HuH-7 (cell line): ENCODE measurements at regions not wholly inside any gene's neighbourhood (a gene's known extent, or its start where the extent isn't known, plus 50 kb on each side); places are given as distances from the start of the nearest gene placed in this dataset.

Experiments
- DNase-seq: peaks from one replicate; pipeline ENCODE4 v3.0.0; 2011; ENCODE audit warnings: low spot score

DNA sequence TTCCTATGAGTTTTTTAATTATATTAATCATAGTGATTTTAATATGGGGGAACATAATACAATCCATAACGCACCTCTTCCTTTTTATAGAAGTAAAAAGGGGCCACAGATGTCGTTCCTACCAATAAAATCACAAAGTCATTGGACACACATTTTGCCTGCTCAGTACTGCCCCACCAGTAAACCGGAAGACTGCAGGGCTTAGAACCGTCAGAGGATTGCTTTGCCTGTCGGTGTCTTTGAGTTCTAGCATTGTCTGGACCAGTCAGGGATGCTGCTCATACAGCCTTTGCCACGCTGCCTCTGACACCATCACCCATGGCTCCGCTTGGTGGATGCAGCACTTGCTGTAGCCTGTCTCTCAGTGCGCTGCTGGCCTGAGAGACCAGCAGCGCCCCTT lies 853.6 kb downstream of the C6orf118 start:
- DNase-seq = no peak

DNA sequence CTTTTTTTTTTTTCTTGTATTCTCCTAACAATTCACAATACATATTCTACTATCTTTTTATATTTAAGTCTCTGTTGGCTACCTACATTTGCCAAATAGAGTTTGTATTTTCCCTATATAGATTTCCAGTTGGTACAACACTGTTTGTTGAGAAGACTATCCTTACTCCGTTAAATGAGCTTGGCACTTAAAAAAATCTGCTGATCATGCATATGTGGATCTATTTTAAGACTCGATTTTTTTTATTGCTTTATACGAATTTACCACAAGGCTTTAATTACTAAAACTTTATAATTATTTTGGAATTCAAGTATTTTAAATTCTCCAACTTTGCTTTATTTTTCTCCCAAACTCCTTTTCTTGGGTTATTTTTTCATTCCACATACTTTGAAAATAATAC lies 855.6 kb downstream of the C6orf118 start:
- DNase-seq = no peak

DNA sequence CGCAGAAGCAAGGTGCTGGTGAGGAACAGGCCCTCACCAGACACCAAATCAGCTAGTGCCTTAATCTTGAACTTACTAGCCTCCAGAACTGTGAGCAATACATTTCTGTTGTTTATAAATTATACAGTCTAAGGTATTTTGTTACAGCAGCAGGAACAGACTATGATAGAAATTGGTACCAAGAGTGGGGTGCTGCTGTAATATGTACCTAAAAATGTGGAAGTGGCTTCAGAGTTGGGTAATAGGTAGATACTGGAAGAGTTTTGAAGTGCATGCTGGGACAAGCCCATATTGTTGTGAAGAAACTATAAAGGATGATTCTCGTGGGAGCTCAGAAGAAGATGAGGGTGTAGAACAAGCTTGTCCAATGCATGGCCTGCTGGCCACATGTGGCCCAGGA lies 866.8 kb downstream of the C6orf118 start:
- DNase-seq = no peak

DNA sequence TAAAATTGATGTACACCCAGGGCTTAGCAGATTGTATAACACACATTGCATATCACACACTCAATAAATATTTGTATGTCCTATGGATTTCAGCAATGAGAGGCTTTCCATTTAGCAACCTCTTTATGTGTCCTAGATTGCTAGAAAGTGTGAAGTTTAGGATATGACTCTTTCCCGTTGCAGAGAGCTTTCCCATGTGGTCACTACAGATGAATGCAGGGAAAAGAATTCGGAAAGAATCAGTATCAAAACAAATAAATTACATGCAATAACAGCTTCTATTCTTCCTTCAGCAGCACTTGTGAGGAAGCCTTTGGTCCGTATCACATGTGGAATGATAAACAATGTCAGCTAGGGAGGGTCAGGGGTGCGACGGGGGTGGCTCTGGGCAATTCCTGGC lies 870.1 kb downstream of the C6orf118 start:
- DNase-seq = no peak

DNA sequence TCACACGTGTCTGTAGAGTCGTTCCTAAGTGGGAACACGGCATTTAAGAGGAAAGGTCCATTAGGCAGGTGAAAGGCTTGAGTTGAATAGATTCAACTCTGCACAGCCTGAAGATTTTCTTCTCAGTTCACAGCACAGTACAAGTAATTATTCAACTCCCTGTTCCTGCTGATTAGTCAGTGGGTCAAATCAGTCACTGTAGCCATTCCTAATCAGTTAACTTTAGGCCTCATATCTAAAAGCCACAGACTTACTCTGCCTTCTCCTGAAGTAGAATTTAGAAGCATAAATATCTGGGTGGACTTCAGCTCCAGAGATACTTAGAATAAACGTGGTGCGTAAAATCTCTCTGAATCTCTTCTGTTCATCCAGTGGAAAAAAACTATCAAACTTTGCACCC lies 872.4 kb downstream of the C6orf118 start:
- no peak for DNase-seq

DNA sequence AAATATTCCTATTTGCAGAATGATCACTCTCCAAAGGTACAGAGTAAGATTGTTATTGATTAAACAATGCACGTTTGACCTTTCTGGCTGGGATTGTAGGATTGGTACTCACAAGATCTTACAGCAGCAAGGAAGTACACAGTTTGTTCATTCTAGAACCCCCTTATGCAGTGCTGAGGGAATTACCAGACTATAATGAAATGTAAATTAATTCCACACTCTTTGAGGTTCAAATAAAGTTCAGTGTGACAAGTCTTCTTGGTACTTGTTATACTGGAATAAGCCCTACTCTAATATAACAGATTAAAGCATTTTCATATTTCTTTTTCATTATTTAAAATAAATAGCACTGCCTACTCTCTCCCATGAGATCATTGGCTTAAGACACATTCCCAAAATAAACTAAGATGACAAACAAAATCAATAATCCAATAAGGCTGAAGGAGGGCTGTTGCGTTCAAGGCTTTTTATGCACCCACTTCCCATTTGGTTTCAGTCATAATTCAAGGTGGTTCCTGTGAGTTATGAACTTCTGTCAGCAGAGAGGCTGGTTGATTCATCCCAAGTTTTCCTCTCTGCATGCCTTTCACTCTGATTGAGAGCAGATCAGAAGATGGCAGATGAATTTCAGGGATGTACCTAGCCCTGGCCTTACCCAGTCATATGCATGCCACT lies 881.5 kb downstream of the C6orf118 start:
- no peak for DNase-seq

DNA sequence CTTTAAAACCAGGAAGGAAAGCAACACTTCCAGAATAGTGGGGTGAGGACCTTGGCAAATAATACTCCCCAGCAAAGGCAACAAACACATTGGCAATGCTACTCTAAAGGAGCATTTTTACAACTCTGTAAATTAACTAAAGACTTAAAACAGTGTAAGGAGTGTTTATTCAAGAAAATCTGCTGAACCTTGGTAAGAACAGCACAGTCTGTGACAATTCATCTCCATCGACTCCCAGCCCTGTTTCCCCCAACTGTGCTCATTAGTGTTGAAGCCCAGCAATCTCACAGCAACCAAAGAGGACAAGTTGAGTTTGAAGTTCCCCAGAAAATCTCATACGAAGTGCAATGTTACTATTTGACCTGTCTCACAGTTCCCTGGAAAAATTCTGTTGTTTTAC lies 884.9 kb downstream of the C6orf118 start:
- no peak for DNase-seq

DNA sequence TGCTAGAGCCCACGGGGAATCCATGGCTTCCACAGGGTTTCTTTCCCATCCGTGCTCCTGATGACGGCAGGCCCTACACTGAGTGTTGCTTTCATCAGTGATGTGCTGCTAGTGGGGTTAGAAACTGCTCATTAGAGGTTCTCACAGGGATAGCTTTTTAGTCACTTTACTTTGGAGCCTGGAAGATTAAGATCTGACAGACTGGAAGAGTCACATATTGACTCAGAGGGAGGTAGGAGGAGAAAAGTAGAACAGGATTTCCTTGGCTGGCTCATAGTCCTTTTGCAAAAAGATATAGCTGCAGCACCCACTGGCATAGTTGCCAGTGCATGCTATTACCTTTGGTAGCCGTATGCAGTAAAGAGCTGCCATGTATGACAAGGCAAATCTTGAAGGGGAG lies 890.3 kb downstream of the C6orf118 start:
- DNase-seq = no peak

DNA sequence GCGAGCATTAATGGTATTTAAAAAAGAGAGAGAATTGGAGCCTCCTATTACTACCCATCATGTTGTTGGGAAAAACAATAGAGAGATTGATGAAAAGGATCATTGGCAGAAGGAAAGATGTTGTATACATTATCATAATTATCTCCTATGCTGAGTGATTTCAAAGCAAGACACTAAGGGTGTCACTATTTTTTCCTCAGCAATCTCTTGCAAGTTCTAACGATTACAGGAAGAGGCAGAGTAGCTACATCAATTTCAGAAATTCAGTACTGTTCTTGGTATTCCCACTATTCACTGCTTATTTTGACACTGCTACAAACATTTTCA lies 891.2 kb downstream of the C6orf118 start:
- no peak for DNase-seq

DNA sequence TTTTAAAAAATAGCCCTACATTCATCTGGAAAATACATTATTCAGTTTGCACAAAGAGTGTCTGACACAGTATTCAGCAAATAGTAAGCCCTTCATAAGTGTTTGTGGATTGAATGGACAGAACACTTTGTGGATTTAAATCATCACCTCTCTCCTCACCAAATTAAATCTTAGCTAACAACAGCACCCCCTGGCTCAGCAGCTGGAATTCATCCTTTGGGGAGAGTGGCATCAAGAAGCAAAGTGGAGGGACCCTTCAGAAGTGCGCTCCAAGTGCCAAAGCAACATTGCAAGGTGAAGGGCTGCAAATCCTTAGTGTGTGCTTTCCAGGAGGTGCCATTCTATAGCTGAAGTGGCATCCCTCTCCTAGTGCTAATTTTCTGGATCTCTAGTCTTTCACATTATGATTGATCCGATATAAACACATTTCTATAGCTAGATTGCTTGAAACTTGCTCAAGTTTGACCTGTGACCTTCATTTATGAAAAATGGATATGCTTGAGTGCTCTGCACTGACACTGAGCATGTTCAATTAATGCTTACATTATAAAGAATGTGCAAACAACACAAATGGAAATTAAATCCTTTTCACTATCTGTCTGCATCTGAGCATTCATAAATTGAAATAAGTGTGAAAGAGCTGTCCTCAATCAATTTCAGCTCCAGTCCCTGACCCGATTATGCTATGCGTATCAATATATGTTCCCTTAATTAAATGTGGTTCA lies 891.7 kb downstream of the C6orf118 start:
- DNase-seq = no peak

DNA sequence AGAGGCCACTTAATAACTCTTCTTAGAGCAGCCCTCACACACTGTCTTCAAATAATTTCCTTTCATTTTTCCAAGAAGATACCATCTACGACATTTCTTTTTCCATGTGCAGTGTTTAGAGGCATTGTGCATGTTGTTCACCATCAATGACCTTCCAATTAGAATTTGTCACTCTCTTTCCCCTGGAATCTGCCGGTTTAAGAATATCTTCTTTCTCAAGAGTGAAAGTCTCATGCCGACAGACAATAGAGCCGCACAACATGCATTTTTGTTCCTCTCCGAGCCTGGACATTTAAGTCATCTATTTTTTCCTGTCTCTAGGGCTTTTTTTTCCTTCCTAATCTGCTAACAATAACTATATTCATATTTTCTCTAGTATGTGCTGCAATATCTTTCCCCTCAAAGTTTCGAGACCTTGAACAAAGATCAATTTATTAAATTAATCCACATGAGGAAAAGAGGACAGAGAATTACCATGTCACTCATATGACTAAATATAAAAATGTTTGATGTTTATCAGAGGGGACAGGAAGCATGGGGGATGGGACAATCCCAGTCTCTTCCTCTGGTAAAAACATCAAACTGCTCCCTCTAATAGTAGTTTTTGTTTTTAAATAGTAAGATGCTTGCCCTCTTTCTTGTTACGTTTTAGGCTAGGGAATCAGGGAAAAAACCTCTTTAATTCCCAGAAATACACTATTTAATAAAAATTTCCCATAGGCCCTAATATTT lies 893.4 kb downstream of the C6orf118 start:
- no peak for DNase-seq

DNA sequence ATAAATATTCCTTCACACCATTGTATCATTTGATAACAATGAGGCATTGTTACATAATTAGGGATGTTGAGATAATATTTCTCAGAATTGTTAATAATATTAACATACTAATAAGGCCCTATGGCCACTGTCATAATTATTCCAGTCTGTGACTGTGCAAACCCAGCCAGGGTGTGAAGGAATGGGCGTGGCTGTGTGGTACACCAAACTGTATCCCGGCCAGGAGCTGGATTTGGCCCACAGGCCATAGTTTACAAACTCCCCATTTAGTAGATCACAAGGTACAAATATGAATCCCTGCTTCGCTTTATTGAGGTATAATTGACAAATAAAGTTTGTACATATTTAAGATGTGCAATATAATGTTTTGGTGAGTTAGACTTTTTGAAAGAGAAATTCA lies 894.7 kb downstream of the C6orf118 start:
- DNase-seq = no peak

DNA sequence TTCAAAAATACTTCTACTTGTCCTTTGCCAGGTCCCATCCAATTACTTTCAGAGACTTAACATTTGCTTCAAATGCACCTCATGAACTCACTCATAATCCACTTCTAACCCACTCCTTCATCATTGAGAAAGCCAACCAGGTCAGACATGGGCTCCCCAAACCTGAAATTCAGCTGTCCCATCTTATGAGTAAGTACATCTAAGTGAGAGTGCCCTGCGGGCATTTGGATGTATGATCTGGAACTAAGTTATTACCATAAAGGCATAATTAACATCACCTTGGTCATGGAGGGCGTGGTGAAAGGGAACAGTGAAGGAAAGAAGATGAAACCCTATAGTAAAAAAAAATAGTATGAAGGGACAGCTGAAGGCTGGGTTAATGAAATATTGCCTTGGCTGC lies 896.8 kb downstream of the C6orf118 start:
- no peak for DNase-seq

DNA sequence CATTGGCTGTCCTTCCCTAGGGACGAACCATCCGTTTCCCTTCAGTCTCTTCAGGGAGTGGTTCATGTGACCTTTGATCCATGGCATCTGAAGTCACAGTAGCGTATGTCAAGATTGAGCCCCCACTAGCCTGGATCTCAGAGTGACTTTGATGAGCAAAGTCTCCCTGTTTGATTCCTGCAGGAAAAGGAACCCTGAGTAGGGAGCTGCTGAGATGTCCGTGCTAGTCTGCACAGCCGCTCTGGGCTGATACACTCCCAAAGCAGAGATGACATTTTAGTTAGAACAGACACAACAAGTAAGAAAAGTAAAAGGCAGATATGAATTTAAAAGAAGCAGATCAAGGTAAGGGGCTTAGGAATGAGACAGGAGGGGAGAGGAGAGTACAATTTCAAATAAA lies 899.4 kb downstream of the C6orf118 start:
- DNase-seq = no peak

DNA sequence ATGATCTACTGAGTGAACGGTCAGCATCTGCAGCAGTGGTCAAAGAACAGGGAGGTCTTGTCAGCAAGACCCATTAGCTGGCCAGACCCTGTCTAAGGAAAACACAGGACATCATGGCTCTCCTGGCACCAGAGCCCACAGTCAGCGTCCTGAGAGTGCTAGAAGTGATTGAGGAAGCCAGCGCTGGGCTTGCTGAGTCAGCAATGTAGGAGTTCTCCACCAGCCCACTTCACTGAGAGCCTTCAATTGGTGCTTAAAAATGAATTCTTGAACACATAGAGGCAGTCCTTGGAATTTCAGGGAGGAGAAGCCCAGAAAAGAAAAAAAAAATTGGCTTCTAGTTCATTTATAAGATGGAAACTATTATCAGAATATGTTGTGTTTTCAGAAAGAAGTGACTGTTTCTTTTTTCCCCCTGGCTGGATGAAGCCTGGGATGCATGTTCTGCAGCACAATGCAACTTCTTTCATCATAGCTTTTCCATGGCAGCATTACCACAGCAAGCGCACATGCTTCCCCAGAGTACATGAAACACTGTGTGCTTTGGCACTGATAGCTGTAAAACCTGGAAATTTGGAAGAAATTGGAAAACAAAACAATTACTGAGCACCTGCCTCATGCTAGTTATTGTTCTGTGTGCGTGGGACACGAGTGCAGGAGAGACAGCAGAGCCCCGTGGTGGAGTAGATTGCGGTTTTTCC lies 899.9 kb downstream of the C6orf118 start:
- no peak for DNase-seq

DNA sequence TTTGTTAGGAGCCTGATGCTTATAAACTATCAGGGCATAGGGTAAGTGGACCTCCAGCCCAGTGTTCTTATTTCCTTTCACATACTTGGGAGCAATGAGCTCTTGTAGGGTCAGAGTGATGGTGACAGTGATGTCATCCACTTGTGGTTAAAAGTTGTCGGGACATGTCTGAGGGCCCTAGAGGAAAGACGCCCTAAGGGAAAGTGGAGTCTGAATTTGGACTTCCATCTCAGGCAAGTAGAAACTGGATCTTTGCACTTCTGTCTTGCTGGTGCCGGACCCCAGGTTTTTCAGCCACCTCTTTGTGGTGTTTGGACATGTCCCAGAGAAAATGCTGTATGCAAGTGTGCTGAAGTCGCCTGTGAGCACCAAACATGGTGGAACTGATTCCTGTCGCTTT lies 900.5 kb downstream of the C6orf118 start:
- DNase-seq = no peak

DNA sequence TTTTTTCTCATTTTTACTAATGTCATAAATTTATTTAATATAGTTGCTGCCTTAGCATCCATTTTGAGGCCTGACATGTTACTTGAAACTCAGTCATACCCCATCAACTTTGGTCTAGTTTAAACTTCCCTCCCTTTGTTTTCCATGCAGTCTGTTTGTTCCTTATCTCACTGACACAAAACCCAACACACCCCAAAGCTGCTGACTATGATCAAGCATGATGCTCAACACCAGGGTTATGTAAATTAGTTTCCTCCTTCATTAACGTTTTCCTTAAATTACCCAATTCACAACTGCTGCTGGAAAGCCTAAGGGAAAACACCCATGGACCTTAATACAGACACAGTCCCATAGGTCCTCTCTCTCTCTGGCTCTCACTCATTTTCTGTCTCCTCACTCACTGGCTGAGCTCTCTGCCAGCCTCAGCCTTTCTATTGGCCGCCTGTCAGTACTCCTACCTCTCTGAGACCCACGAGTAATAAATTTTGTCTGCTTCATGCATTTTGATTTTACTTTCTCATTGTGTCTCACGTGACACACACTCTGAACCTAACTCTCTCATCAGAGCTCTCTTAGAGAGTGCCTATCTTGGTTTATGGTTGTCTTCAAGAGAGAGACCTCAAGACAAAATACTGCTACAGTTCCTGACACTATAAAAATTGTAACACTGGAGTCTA lies 904.5 kb downstream of the C6orf118 start:
- DNase-seq = no peak

DNA sequence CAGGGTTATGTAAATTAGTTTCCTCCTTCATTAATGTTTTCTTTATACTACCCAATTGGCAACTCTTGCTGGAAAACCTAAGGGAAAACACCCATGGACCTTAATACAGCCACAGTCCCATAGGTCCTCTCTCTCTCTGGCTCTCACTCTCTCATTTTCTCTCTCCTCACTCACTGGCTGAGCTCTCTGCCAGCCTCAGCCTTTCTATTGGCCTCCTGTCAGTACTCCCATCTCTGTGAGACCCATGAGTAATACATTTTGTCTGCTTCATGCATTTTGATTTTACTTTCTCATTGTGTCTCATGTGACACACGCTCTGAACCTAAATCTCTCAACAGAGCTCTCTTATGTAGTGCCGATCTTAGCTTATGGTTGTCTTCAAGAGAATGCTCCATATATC lies 907.5 kb downstream of the C6orf118 start:
- no peak for DNase-seq

DNA sequence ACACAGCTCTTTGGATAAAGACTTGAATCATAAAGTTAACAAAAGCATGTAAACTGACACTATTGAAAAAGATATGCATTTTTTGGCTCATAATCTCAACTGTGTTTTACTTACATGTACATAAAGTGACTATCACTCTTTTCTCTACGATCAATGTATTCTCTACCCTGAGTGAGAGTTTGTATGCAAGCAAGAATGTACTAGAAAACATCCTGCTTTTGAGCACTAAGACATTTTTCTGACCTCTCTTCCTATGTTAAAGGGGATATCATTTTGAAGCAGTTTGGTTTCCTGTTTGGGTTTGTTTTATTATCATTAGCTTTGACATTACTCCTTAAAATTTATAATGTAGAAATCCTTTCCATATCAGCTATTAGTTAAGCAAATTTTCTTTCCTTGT lies 910.8 kb downstream of the C6orf118 start:
- DNase-seq = no peak

DNA sequence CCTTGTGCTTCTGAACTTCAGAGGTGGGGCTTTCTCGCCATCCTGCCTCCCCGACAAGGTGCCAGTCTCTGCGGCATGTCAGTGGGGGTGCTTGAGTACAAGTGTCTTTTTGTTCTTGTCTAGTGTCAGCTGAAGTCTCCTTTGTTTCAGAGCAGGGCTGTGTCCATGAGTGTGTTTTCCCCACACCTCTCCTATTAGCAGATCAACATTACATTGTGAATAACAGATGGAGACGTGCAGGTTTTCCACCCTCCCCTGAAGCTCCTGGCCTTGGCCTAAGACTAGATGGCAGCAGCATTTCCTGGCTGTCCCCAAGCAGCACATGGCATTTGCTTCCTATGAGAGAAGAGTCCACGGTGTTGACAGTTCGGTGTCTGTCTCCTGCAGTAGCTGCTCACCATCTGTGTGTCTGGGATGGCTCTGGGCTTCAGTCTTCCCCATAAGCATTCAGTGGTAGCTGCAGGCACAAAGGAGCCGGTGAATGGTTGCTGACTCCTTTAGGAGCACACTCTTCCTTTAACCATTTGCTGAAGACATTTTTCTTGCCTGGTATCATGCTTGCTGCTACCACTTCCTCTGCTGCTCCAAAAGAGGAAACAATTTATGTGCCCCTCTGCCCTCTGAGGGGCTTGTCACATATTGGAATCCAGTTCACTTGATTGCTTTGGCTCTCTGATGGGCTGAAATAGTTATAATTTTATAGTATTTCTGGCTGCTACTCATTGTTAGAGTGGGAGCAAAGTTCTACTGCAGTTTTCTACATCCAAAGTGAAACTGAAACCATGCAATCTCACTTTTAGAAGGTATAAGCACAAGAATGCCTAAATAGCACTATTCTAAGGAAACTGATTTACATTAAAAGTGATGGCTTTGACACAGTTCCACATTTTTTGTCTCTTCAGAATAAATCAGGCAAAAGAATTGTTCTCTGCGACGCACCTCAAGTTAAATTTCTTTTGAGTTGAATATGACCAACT lies 913.0 kb downstream of the C6orf118 start:
- DNase-seq = no peak

DNA sequence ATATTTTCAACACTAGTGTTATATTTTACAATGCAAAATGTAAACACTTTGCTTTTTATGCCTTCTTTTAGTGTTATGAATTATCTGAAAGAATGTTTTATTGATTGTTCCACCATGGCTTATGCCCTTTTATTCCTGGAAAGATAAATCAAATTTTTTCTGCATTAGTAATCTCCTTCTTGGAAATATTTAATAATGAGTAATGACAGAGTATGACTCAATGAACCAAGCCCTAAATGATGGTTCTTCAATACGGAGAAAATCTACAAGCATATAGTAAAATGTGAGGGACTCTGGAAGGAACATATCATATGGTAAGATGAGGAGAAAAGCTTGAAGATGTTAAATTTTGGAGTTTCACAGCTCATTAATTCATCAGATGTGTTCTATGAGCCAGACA lies 929.6 kb downstream of the C6orf118 start:
- no peak for DNase-seq
